Panc1 (cell line): ENCODE measurements at regions not wholly inside any gene's neighbourhood (a gene's known extent, or its start where the extent isn't known, plus 50 kb on each side); places are given as distances from the start of the nearest gene placed in this dataset.

Source experiments
- POLR2AphosphoS5 ChIP-seq: IDR thresholded peaks from 2 replicates; pipeline ENCODE4 v1.6.1; 2012; ENCODE audit warnings: mild to moderate bottlenecking, low read depth, low read length, moderate library complexity
- SIN3A ChIP-seq: IDR thresholded peaks from 2 replicates; pipeline ENCODE4 v1.6.1; 2012; ENCODE audit warnings: low read depth, mild to moderate bottlenecking, low read length, moderate library complexity, borderline replicate concordance; ENCODE audit not compliant: insufficient read depth
- TCF7L2 ChIP-seq: IDR thresholded peaks from 2 replicates; pipeline ENCODE4 v1.6.1; 2011; ENCODE audit warnings: mild to moderate bottlenecking, low read depth, low read length, inconsistent platforms
- TF ChIP-seq, protein P1 (sequence below): fragments of 450-650 bp; IDR thresholded peaks from 2 replicates; pipeline ENCODE4 v1.5.1; 2017; ENCODE audit warnings: mild to moderate bottlenecking
- TF ChIP-seq, protein P2 (sequence below), 2 experiments: IDR thresholded peaks; 2 replicates each; pipeline ENCODE4 v1.6.1; 2011 to 2012; ENCODE audit warnings: low read depth in 2 of 2, control low read depth in 1 of 2, low read length in 1 of 2, mild to moderate bottlenecking in 1 of 2, moderate library complexity in 1 of 2; ENCODE audit not compliant: insufficient read depth in 1 of 2

DNA sequence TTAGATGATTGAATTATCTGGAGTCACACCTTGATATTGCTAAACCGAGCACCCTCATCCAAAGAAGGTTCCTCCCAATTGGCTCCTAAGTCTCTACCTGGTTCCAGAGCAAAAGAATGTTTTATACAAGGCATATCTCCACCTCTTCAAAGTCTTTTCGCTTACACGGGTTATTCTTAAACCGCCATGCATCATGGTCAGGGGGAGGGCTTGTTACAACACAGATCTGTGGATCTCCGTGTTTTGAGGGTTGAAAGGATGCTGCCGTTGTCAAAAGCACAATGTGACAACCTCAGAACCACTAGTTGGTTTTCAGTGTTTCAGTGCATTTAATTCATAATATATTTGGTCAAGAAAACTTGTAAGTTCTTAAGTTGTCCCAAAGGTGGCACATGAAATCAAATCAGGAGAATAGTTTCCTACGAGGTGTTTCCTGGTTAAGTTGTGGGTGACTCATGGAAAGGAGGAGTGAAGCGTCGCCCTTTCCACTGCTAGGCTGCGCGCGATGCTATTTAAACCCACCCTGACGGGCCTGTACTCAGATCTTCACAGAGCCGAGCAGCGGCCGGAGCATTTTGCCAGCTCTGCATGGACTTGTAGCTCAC is 1531.6 kb upstream of the TPTE start:
- TF ChIP-seq, protein P1, sequence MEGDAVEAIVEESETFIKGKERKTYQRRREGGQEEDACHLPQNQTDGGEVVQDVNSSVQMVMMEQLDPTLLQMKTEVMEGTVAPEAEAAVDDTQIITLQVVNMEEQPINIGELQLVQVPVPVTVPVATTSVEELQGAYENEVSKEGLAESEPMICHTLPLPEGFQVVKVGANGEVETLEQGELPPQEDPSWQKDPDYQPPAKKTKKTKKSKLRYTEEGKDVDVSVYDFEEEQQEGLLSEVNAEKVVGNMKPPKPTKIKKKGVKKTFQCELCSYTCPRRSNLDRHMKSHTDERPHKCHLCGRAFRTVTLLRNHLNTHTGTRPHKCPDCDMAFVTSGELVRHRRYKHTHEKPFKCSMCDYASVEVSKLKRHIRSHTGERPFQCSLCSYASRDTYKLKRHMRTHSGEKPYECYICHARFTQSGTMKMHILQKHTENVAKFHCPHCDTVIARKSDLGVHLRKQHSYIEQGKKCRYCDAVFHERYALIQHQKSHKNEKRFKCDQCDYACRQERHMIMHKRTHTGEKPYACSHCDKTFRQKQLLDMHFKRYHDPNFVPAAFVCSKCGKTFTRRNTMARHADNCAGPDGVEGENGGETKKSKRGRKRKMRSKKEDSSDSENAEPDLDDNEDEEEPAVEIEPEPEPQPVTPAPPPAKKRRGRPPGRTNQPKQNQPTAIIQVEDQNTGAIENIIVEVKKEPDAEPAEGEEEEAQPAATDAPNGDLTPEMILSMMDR = no peak
- TF ChIP-seq POLR2AphosphoS5 = no peak
- no peak for TF ChIP-seq SIN3A
- TF ChIP-seq, protein P2, sequence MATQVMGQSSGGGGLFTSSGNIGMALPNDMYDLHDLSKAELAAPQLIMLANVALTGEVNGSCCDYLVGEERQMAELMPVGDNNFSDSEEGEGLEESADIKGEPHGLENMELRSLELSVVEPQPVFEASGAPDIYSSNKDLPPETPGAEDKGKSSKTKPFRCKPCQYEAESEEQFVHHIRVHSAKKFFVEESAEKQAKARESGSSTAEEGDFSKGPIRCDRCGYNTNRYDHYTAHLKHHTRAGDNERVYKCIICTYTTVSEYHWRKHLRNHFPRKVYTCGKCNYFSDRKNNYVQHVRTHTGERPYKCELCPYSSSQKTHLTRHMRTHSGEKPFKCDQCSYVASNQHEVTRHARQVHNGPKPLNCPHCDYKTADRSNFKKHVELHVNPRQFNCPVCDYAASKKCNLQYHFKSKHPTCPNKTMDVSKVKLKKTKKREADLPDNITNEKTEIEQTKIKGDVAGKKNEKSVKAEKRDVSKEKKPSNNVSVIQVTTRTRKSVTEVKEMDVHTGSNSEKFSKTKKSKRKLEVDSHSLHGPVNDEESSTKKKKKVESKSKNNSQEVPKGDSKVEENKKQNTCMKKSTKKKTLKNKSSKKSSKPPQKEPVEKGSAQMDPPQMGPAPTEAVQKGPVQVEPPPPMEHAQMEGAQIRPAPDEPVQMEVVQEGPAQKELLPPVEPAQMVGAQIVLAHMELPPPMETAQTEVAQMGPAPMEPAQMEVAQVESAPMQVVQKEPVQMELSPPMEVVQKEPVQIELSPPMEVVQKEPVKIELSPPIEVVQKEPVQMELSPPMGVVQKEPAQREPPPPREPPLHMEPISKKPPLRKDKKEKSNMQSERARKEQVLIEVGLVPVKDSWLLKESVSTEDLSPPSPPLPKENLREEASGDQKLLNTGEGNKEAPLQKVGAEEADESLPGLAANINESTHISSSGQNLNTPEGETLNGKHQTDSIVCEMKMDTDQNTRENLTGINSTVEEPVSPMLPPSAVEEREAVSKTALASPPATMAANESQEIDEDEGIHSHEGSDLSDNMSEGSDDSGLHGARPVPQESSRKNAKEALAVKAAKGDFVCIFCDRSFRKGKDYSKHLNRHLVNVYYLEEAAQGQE (IDR thresholded peaks at IDR 0.05; ENCODE audit: insufficient read depth in 1 of 2, low read depth in 2 of 2, low read length in 1 of 2) = no peak
- TF ChIP-seq TCF7L2 = no peak
